ENCODE measurements at regions not wholly inside any gene's neighbourhood (a gene's known extent, or its start where the extent isn't known, plus 50 kb on each side); places are given as distances from the start of the nearest gene placed in this dataset.

DNA sequence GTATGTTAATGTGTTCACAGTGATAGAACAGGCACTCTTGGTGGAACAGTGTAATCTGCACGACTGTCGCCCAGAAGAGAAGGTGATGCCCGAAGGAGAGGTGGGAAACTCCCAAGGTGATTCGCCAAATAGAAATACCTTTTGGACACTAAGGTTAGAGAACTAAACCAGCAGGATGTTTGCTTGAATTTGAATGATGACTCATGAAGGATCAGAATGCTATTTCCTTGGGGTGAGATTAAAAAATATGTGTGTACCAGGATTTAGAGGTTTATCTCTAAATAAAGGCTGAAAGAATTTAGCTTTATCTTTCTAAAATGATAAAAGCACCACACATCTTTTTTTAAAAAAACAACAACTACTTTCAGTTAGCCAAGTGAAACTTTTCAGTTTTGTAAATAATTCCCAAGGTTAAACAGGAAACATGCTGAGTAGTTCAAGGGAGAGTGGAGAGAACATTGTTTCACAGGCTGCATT lies 297.4 kb upstream of the TAS2R1 start:
- DNase-seq (ENCODE audit: extremely low read depth, low read depth), result no peak
- TF ChIP-seq, protein P1, sequence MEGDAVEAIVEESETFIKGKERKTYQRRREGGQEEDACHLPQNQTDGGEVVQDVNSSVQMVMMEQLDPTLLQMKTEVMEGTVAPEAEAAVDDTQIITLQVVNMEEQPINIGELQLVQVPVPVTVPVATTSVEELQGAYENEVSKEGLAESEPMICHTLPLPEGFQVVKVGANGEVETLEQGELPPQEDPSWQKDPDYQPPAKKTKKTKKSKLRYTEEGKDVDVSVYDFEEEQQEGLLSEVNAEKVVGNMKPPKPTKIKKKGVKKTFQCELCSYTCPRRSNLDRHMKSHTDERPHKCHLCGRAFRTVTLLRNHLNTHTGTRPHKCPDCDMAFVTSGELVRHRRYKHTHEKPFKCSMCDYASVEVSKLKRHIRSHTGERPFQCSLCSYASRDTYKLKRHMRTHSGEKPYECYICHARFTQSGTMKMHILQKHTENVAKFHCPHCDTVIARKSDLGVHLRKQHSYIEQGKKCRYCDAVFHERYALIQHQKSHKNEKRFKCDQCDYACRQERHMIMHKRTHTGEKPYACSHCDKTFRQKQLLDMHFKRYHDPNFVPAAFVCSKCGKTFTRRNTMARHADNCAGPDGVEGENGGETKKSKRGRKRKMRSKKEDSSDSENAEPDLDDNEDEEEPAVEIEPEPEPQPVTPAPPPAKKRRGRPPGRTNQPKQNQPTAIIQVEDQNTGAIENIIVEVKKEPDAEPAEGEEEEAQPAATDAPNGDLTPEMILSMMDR (IDR thresholded peaks at IDR 0.05; ENCODE audit: low read depth, low read length), result no peak

DNA sequence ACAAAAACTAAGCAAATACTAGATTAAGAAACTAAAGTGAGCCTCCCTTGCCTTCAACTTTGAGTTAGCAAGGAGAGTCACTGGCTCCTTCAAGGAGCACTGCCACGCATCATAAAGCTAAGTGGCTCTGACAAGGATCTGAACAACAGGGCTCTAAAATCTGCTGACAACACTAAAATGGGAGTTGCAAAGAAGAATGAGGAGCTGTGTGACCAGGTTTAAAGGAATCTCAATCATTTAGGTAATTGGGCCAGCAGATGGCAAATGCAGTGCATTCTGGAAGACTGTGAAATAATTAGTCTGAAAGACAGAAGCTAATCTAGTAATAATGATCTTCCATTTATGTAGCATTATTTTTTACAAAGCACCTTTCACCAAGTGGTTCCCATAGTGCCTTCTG lies 297.0 kb upstream of the TAS2R1 start:
- TF ChIP-seq, protein P1 (IDR thresholded peaks at IDR 0.05; ENCODE audit: low read depth, low read length), result no peak
- no peak for DNase-seq (ENCODE audit: extremely low read depth, low read depth)

DNA sequence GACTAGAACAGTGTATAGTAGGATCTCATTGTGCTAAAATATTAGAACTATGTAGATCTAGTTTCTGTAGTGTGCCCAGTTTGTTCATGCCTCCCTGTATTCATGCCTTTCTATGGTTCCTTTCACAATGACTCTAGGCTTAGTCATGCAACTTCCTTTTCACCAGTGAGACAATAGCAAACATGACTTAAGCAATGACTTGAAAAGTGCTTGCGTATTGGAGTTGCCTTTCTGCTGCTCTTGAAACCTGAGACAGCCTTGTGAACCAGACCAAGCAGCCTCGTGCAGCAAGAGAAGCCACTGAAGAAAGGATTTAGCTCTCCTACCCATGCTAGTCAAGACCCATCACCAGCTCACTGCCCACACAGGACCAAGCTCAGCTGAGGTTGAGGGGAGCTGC lies 294.5 kb upstream of the TAS2R1 start:
- DNase-seq (ENCODE audit: extremely low read depth, low read depth), result peak; percentile 93
- TF ChIP-seq, protein P1 (IDR thresholded peaks at IDR 0.05; ENCODE audit: low read depth, low read length), result no peak

DNA sequence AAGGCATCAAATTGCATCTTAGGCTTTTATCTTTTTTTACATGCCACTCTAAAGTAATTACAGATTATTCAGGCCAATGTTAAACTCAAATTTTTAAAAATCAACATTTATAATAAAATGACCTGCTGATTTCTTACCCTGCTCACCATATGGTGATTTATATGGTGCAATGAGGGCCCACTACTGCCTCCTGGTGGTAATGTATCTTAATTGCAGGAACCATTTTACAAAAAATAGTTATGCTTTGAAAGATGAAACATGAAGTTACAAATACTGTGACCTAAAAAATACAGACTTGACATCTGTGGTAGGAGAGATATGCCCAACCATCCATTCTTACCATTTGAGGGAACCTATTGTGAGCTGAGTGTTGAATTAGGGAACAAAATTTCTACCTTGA lies 292.6 kb upstream of the TAS2R1 start:
- DNase-seq (ENCODE audit: extremely low read depth, low read depth), result no peak
- TF ChIP-seq, protein P1 (IDR thresholded peaks at IDR 0.05; ENCODE audit: low read depth, low read length), result no peak; the same call in 1 of the 2 replicates

DNA sequence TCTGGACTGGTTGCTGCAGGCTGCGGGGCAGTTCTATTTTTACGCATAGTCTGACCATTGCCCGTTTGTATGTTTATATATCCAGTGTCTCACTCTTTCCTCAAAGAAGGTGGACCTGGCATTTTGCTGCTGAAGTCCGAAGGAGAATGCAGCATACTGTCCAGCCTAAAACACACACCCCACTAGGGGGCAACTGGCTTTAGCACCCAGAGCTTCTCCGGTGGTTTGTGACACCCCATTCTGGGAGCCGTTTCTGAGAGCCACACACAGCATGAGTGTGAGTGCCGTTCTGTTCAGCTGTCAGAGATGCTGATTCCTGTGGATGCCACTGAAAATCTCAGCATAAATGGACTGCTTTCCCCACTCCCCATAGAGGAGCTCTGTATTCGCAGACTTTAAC lies 290.5 kb upstream of the TAS2R1 start:
- no peak for DNase-seq (ENCODE audit: extremely low read depth, low read depth)
- TF ChIP-seq, protein P1 (IDR thresholded peaks at IDR 0.05; ENCODE audit: low read depth, low read length), result no peak

DNA sequence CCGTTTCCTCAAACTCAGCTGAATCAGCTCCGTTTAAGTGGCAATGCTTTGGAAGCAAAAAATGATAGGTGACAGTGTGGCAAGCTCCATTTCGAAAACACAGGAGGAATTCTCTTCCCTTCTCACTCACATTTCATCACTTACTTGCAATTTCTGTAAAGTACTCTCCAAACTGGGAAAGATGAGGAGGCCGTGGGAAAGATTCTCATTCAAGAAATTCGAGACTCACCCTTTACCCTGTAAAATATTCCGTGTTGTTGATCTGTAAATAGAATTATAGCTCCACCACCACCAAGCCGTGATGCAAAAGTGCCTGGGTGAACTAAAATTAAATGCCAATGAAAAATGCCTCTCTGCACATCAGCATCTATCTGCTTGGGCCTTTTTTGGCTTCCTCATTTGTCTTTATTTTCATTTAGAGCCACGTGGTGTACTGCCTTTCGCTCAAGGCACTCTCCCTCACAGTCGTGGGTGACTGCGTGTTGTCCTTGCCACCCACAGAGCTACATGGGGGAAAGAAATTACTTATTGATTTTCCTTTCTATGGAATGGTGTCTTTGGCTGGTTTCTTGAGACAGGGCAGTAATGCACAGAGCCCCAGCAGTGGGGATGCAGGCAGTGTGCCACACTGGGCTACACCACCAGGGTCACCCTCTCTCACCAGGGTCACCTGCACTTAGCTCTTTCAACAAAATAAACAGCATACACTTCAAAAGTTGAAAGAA lies 289.3 kb upstream of the TAS2R1 start:
- TF ChIP-seq, protein P1 (IDR thresholded peaks at IDR 0.05; ENCODE audit: low read depth, low read length), result no peak
- no peak for DNase-seq (ENCODE audit: extremely low read depth, low read depth)

DNA sequence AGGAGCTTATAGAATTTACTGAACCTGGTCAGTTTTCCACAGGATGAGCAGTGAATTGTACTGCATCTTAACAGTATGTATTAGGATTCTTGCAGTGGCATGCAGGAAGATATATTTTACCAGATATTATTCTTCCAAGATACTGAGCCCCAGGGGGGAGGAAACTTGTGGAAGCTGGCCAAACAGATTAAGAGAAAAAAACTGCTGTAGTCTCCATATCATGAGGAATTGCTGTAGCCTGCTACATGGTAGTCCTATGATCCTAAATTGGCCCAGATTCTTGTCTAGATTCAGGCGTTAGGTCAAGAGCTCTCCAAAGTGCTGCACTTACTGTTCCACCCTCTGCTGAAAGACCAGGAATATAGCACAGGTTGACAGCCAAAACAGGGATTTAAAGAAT lies 275.5 kb upstream of the TAS2R1 start:
- DNase-seq (ENCODE audit: extremely low read depth, low read depth), result no peak
- TF ChIP-seq, protein P1 (IDR thresholded peaks at IDR 0.05; ENCODE audit: low read depth, low read length), result no peak
